CD4-positive, alpha-beta T cell treated with Interleukin-4 for 1 hour (primary cell): ENCODE measurements at regions not wholly inside any gene's neighbourhood (a gene's known extent, or its start where the extent isn't known, plus 50 kb on each side); places are given as distances from the start of the nearest gene placed in this dataset.

Source experiments
- DNase-seq, 2 donors: peaks; one replicate each; pipeline ENCODE4 v3.0.0-alpha.2; 2020 to 2022

- no peak for DNase-seq
Observed at GRCh38 chr14:61129168-61129745, 148.2 kb downstream of the SLC38A6 start.

- no peak for DNase-seq
Observed at GRCh38 chr14:61128382-61129167, 147.5 kb downstream of the SLC38A6 start.

GRCh38 chr14:61126603-61127498 is 145.8 kb downstream of the SLC38A6 start:
- DNase-seq: no peak

- DNase-seq: no peak
Observed at GRCh38 chr14:61125867-61126572, 145.0 kb downstream of the SLC38A6 start.

- DNase-seq: no peak
Observed at GRCh38 chr14:61125041-61125866, 144.2 kb downstream of the SLC38A6 start.

- DNase-seq: no peak
Observed at GRCh38 chr14:61122862-61123261, 141.8 kb downstream of the SLC38A6 start.

GRCh38 chr14:61121355-61121787 is 140.3 kb downstream of the SLC38A6 start:
- DNase-seq: no peak

- no peak for DNase-seq
Observed at GRCh38 chr14:61120576-61120975, 139.5 kb downstream of the SLC38A6 start.

GRCh38 chr14:61119006-61119405 is 138.0 kb downstream of the SLC38A6 start:
- DNase-seq: no peak

- no peak for DNase-seq
Observed at GRCh38 chr14:61116369-61116768, 135.3 kb downstream of the SLC38A6 start.

GRCh38 chr14:61113561-61114225 is 132.6 kb downstream of the SLC38A6 start:
- DNase-seq: no peak

- no peak for DNase-seq
Observed at GRCh38 chr14:61112506-61112905, 131.5 kb downstream of the SLC38A6 start.

GRCh38 chr14:61111731-61112130 is 130.7 kb downstream of the SLC38A6 start:
- no peak for DNase-seq

GRCh38 chr14:61111209-61111665 is 130.2 kb downstream of the SLC38A6 start:
- DNase-seq: no peak

- no peak for DNase-seq
Observed at GRCh38 chr14:61110316-61111082, 129.5 kb downstream of the SLC38A6 start.

- no peak for DNase-seq
Observed at GRCh38 chr14:61109288-61109687, 128.2 kb downstream of the SLC38A6 start.

- DNase-seq: no peak
Observed at GRCh38 chr14:61108496-61109141, 127.6 kb downstream of the SLC38A6 start.

- no peak for DNase-seq
Observed at GRCh38 chr14:61107869-61108493, 126.9 kb downstream of the SLC38A6 start.

GRCh38 chr14:61106959-61107641 is 126.1 kb downstream of the SLC38A6 start:
- DNase-seq: no peak
